Fibroblast of peridontal ligament (primary cell): ENCODE measurements at regions not wholly inside any gene's neighbourhood (a gene's known extent, or its start where the extent isn't known, plus 50 kb on each side); places are given as distances from the start of the nearest gene placed in this dataset.

Experiments used
- DNase-seq: peaks from one replicate; pipeline ENCODE4 v3.0.0-alpha.2; 2010; ENCODE audit errors: extremely low read depth

GRCh38 chr5:30747412-30747811 is 446.1 kb upstream of the CDH6 start:
- DNase-seq: no peak

- peak; percentile 7 for DNase-seq
These were observed 456.8 kb upstream of the CDH6 start for GRCh38 chr5:30736669-30737068.

- no peak for DNase-seq
These were observed 459.4 kb upstream of the CDH6 start for GRCh38 chr5:30734118-30734517.

GRCh38 chr5:30725073-30725472 is 468.4 kb upstream of the CDH6 start:
- no peak for DNase-seq

DNA sequence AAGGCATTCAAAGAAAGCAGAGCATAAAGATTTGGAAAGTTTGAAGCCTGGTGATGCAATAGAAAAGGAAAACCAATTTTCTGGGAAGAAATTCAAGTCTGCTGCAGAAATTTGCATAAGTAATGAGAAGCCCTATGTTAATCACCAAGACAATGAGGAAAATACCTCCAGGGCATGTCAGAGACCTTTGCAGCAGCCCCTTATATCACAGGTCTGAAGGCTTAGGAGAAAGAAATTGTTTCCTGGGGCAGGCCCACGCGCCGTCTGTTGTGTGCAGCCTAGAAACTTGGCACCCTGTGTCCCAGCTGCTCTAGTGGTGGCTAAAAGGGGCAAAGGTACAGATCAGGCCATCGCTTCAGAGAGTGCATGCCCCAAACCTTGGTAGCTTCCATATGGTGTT is 495.3 kb upstream of the CDH6 start:
- DNase-seq: no peak

- DNase-seq: no peak
These were observed 500.2 kb upstream of the CDH6 start for GRCh38 chr5:30693326-30693725.

- no peak for DNase-seq
These were observed 502.6 kb upstream of the CDH6 start for GRCh38 chr5:30690931-30691330.

DNA sequence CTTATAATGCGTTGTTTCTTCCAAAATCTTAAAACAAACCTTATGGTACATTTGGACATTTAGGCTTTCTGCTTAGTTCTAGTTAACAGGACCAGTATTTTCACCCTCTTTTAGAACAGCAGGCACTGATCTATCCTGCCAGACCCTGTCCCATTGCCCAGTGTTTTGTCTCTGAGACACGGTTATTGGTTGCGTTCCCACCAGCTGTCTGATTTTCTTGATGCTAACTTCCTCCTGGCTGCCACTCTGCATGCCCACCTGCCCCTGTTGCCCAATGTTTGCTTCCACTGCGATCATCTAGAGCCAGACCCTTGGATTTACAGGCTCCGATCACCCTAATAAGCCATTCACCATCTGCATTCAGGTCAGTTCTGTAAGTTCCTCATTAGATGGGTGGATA is 506.0 kb upstream of the CDH6 start:
- no peak for DNase-seq

DNA sequence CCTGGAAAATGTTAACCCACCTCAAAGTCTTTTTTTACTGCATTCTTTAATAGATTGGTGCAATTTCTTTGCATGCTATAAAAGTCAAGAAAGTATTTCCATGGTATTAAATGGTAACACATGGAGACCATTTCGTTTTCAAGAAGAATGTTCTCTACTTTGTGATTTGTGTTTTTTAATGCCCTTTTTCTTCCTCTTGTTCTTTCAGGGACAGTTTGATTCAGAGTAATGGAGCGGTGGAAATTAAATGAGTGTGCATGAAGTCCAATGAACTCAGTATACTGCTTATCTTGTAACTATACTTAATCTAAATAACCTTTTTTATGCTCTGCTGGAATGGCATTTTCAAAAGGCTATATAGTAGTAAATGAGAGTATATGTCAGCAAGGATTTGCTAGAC is 507.0 kb upstream of the CDH6 start:
- DNase-seq: no peak

DNA sequence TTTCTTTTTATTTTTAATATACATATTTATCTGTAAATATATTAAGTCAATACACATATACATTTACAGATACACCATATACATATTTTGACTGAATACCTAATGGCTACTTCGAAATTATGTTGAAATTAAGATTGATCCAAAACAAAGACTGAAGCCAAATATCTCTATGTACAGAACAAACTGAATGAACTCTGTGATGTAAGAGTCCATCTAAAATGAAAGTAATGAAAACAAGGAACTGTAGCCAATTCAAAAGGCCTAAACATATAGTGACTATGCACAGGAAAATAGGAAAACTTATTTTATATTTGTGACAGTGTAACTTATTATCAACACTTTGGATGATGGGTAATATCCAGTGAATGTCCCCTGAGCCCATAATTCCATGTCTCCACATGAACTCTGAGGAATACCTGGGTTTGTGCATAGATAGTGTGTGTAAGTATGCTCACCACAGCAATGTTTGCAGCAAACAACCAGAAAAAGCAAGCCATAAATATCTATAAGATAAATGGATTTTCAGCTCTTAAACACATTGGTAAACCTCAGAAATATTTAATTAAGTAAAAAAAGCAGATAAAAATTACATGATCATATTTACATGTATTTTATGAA is 517.2 kb upstream of the CDH6 start:
- no peak for DNase-seq

DNA sequence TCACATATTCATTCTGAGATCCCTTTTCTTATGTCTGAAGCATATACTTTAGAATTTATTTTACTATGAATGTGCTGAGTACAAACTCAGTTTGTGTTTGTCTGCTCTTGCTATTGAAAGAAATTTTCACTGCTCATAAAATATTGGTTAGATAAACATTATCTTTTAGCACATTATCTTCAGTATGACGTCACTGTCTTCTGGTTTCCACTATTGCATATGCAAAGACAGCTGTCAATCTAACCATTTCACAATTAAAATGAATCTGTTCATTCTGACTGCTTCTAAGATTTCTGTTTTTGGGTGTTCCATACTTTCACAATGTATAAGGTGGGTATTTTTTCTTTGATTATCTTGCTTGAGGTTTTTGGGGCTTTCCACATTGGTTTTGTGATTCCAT is 526.2 kb upstream of the CDH6 start:
- DNase-seq: no peak

GRCh38 chr5:30663536-30663935 is 530.0 kb upstream of the CDH6 start:
- DNase-seq: no peak

GRCh38 chr5:30662373-30662772 is 531.1 kb upstream of the CDH6 start:
- no peak for DNase-seq

DNA sequence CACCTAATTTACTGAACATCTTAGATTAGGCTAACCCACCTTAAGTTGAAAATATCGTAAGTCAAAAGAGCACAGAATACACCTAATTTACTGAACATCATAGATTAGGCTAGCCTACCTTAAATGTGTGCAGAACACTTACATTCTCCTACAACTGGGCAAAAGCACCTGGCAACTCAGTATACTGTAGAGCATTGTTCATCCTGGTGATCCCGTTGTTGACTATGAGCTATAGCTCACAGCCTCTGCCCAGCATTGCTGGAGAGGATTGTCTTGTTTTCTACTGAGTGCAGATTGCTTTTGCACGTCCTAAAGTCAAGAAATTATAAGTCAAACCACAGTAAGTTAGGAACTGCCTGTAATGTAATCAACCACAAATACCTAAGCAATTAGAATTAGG is 531.8 kb upstream of the CDH6 start:
- DNase-seq: no peak

DNA sequence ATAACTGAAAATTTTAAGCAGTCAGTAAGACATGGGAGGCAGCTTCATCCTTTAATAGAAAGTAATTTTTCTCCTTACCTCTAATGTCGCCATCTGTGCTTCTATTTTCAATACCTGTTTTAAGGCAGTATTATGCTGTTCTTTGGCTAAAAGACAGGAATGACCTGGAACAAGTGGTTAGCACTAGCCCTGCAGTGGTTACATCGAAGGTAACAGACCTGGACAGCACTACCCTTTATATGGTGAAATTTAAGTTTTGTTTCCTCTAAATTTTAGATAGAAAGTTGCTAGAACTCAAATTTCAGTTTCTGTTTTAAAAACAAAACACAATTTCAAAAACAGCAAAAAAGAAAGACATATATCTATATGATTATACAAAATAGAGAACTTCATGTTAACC is 534.1 kb upstream of the CDH6 start:
- no peak for DNase-seq

DNA sequence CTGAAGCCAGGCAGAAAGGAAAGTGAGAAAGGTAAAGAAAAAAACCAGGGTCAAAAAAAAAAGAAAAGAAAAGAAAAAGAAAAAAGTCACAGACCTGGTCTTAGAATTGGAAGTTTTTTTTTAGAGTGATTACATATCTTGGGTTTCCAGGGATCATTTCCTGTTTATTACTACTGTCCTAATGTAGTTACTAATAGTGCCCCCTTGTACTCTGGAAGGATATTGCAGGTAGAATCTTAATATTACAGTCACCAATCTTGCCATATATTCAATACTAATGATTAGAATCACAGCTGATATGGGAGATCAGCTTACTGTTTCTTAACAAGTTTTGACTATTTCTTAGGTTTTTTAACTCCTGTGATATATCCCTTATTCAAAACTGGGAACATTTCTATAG is 543.2 kb upstream of the CDH6 start:
- no peak for DNase-seq

- DNase-seq: no peak
These were observed 554.6 kb upstream of the CDH6 start for GRCh38 chr5:30638899-30639298.

DNA sequence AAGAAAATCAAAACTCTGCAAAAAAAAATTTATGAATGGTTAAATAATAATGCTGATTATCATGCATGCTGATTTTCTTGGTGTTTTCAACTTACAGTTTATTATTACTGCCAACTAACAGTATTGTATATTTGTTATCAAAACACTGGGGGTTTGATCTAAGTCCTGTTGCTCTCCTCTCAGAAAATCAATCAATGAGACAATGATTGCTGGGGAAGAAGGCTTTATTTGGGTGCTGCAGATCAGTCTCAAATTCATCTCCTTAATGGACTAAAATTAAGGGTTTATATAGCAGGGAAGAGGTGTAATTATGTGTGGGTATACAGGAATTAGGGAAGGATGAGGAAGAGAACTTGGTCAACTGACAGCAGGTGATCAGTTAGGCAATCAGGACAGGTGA is 565.5 kb upstream of the CDH6 start:
- no peak for DNase-seq

DNA sequence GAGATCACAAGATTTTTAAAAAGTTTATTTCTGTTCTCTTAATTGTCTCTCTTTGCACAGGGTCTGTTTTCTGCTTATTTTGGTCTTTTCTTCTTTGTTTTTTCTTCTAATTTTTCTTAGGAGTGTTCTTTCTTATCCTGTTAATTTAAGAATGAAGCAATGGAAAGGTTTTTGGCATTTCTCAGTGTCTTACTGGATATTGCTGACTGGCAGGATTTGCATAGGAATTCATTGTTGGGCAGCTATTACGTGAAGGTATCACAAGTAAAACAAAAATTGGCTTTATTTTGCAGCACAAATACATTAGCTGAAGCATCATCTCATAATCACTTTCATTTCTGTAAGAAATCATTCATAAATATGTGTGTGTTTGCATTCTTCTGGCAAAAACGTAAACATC is 566.9 kb upstream of the CDH6 start:
- DNase-seq: no peak

DNA sequence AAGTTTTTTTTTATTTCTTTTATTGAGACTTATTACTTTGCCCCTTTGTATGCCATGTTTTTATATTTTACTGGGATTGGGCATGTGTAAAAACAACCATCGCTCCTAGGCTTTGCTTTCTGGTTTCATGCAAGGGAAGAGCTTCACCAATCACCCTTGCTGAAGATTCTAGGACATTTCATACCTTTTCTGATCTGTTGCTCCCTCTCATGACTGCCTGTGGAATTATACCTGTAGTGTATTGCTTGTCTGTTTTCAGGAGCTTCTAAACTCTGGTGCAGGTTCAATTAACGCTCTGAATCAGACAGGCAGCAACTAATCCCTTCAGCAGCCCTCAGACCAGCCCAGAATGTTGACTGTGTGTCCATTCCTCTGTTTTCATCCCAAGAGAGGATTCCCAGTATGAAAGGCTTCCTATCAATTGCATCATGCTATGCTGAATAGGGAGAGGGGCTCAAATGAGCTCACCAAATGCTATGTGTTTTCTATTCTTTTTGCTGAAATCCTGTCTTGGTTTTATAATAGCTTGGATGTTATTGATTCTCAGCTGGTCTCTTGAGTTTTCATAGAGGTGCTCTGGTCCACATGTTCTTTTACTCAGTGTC is 572.9 kb upstream of the CDH6 start:
- no peak for DNase-seq

GRCh38 chr5:30608501-30608900 is 585.0 kb upstream of the CDH6 start:
- no peak for DNase-seq

DNA sequence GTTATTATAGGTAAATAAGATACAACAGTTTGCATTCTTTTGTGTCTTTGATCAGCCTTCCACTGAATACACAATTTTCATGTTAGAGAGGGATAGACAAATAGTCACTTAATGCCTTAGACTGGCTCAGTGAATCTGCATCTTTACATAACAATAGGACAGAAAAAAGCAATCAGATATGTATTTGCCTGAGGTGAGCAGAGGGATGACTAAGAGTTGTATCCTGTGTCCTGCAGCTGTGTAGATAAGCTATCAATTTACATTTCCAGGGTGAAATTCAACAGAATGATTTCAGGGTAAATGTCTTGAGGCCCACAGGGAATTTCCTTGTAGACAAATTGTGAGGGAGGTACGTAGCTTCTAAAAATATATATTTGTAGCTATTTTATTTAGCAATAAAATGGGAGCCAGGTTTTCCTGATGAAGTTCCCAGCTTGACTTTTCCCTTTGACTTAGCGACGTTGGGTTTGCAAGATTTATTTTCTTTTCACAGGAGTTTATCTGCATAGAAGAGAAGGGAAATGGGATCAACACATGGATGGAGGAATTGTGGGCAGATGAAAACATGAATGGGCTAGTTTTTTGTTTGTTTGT is 586.1 kb upstream of the CDH6 start:
- no peak for DNase-seq

DNA sequence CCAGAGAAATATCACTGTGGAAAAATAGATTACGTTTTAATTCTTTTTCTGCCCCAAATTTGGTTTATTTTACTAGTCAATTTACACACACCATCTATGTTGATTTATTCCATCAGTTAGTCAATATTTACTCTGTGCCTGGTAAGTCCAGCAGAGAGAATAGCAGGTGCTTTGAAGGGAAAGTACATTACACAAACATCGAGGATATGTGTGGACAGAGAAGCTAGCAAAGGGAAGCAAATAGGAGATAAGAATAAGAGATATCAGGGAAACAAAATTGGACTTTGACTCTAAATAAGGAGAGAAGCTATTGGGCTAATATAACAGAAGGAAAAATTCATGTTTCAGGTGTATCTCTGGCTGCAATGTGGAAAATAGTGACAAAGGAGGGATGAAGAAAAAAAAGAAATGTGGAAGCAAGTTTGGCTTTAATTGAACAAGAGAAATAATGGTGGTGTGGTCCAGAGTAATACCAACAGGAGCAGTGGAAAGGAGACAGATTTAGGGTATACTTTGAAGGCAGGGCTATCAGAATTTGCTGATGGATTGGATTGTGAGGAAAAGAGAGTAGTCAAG is 587.7 kb upstream of the CDH6 start:
- no peak for DNase-seq
